DOHH2 (cell line): ENCODE measurements at regions not wholly inside any gene's neighbourhood (a gene's known extent, or its start where the extent isn't known, plus 50 kb on each side); places are given as distances from the start of the nearest gene placed in this dataset.

Experiments used
- H3F3A ChIP-seq: fragments of 200-600 bp; sonication (generic), shearing (Covaris generic); 2 replicates; pipeline ENCODE4 v1.6.0; 2016; ENCODE audit warnings: antibody characterized with exemption, mild to moderate bottlenecking; ENCODE audit not compliant: control insufficient read depth, insufficient read depth
- H3K27ac ChIP-seq: fragments of 200-600 bp; sonication (generic); 2 replicates; pipeline ENCODE4 v1.5.1; 2014; ENCODE audit warnings: low read depth, mild to moderate bottlenecking, low read length, moderate library complexity
- H3K27me3 ChIP-seq: fragments of 200-600 bp; sonication (generic); 2 replicates; pipeline ENCODE4 v1.6.1; 2014; ENCODE audit warnings: mild to moderate bottlenecking, low read length, mixed read lengths; ENCODE audit not compliant: control insufficient read depth
- H3K36me3 ChIP-seq: fragments of 200-600 bp; sonication (generic); 2 replicates; pipeline ENCODE4 v1.6.1; 2014; ENCODE audit warnings: mild to moderate bottlenecking, low read length, moderate library complexity, mixed read lengths; ENCODE audit not compliant: control insufficient read depth
- H3K4me1 ChIP-seq: fragments of 200-600 bp; sonication (generic); 2 replicates; pipeline ENCODE4 v1.6.1; 2014; ENCODE audit warnings: mild to moderate bottlenecking, low read length, mixed read lengths; ENCODE audit not compliant: control insufficient read depth
- H3K4me2 ChIP-seq: fragments of 200-600 bp; sonication (generic); 2 replicates; pipeline ENCODE4 v1.6.0; 2014; ENCODE audit warnings: mild to moderate bottlenecking, low read length, moderate library complexity
- H3K4me3 ChIP-seq: fragments of 200-600 bp; sonication (generic); 2 replicates; pipeline ENCODE4 v1.5.1; 2014; ENCODE audit warnings: mild to moderate bottlenecking, low read length, mixed read lengths
- H3K79me2 ChIP-seq: fragments of 200-600 bp; sonication (generic); 2 replicates; pipeline ENCODE4 v1.6.1; 2014; ENCODE audit warnings: mild to moderate bottlenecking, low read length, mixed read lengths; ENCODE audit not compliant: control insufficient read depth
- H3K9me2 ChIP-seq: fragments of 200-600 bp; sonication (generic); replicated peaks from 2 replicates; pipeline ENCODE4 v1.6.1; 2014; ENCODE audit warnings: mild to moderate bottlenecking, low read length, mixed read lengths; ENCODE audit not compliant: control insufficient read depth
- H3K9me3 ChIP-seq: fragments of 200-600 bp; sonication (generic); 2 replicates; pipeline ENCODE4 v1.6.1; 2014; ENCODE audit warnings: antibody characterized with exemption, low read length, mixed read lengths; ENCODE audit not compliant: control insufficient read depth, insufficient read depth
- H4K20me1 ChIP-seq: fragments of 200-600 bp; sonication (generic); 2 replicates; pipeline ENCODE4 v1.6.0; 2014; ENCODE audit warnings: low read depth, mild to moderate bottlenecking, antibody characterized with exemption, low read length, moderate library complexity; ENCODE audit not compliant: control insufficient read depth, insufficient read depth
- CTCF ChIP-seq: fragments of 200-600 bp; sonication (generic); IDR thresholded peaks from one replicate; pipeline ENCODE4 v1.5.1; 2014; ENCODE audit warnings: antibody characterized with exemption, mild to moderate bottlenecking, low read depth, low read length; ENCODE audit not compliant: poor library complexity, severe bottlenecking
- EZH2phosphoT487 ChIP-seq: fragments of 200-600 bp; sonication (generic); IDR thresholded peaks from 2 replicates; pipeline ENCODE4 v1.6.1; 2017; ENCODE audit warnings: borderline replicate concordance, mild to moderate bottlenecking, antibody characterized with exemption, low read length, moderate library complexity, mixed read lengths

- Histone ChIP-seq H3K4me1 (no peaks in the 10 kb centered on the region), H4K20me1 (no peaks in the 10 kb centered on the region), H3K4me3 (no peak overlapping the region), H3K27ac (no peak overlapping the region), H3K9me3 (peaks cover 6% of the 10 kb centered on the region), H3K9me2 (no peaks in the 10 kb centered on the region), H3K4me2 (no peak overlapping the region), H3K79me2 (no peaks in the 10 kb centered on the region), H3K27me3 (no peaks in the 10 kb centered on the region), H3F3A (no peaks in the 10 kb centered on the region), H3K36me3 (no peaks in the 10 kb centered on the region)
- no peak for TF ChIP-seq CTCF
These were observed 51.2 kb upstream of the PRR20G start for GRCh38 chr3:127339016-127339415.

- H3K4me2 ChIP-seq = no peak overlapping the region
- H3F3A ChIP-seq = no peaks in the 10 kb centered on the region
- no peak overlapping the region for H3K4me3 ChIP-seq
- no peaks in the 10 kb centered on the region for H3K79me2 ChIP-seq
- H3K36me3 ChIP-seq = no peaks in the 10 kb centered on the region
- no peaks in the 10 kb centered on the region for H4K20me1 ChIP-seq
- H3K27me3 ChIP-seq = no peaks in the 10 kb centered on the region
- TF ChIP-seq CTCF (no peak), EZH2phosphoT487 (no peak)
- no peaks in the 10 kb centered on the region for H3K9me2 ChIP-seq
- no peaks in the 10 kb centered on the region for H3K4me1 ChIP-seq
- peaks cover 6% of the 10 kb centered on the region for H3K9me3 ChIP-seq
- H3K27ac ChIP-seq = no peak overlapping the region
These were observed 50.2 kb upstream of the PRR20G start for GRCh38 chr3:127337911-127338531.
